GM21737 (cell line): ENCODE measurements at regions not wholly inside any gene's neighbourhood (a gene's known extent, or its start where the extent isn't known, plus 50 kb on each side); places are given as distances from the start of the nearest gene placed in this dataset.

Source experiments
- ATAC-seq: cut with Tn5 transposase; IDR thresholded peaks from one replicate; pipeline ENCODE4 v1.9.1; 2021; ENCODE audit warnings: mild to moderate bottlenecking, moderate library complexity; ENCODE audit not compliant: unreplicated experiment

GRCh38 chr2:219692521-219692920, 65.1 kb downstream of the SLC4A3 start:
- ATAC-seq, result no peak

- ATAC-seq, result no peak
Measured at GRCh38 chr2:219695145-219695709, 67.8 kb downstream of the SLC4A3 start.

DNA sequence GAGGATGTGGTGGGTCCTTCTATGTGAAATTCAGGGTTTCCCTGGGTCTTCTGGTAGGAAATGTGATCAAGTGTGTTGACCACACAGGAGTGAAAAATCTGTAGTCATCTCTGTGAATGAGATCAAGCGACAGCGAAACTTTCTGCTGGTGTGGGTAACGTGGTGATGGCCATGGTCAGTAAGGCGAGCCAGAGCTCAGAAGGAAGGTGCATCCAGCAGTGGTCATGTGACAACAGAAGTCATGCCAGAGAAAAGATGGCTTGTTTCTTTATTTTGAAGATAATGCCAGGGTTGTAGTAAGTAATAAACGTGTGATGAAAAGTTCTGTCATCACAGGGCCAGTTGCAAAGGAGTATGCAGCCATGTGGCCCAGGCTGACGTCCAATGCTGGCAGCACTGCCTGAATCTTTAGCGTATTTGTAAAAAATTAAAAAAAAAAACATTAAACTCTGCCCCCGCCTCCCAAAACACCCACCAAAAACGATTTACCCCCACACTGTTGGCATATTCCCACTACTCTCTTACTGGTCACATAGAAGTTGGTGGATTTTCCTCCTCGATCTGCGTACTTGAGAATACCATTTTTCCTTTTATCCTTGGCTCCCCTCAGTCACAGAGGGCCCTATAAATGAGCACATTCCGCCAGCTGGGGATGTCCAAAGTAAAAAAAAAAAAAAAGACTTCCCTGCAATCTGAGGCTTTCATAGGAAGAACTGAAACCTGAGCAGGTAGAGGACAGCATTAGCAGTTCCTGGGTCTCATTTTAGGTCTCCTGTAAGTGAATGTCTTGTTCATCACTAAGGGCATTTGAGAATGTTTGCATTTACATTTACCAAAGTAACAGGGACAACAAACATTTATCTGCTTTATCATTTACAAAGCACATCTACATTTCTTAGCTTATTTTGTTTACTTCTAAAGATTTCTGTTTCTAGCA, 70.6 kb downstream of the SLC4A3 start:
- ATAC-seq, result no peak

DNA sequence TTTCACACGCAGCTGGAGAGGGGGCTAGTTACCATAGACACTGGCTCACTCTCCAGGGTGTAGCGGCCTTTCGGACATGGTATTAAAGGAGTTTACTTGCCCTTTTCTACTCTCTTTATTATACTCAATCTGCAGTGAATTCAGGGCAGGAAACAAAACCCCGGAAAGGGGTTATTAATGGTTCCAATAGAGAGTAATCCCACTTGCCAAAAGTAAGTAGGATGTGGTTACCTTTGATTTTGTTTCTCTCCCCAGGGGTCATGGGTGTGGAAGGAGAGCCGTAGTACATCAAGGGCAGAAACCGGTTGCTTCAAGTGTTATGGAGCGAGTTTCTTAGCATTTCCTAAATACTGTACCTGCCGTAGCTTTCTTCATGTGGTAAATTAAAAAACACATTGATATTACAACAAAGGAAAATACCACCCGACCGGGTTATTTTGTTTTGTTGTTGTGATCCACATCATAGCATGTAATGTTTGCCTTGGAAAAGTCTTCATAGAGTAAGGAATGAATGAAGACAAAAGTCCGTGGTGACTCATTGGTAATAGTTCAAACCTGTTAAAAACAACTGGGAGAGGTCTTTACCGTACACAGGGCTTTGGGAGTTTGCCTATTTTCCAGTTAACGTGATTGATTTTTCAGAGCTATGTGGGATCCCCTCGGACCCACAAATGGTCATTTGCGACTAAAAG, 71.5 kb downstream of the SLC4A3 start:
- ATAC-seq, result no peak

- ATAC-seq, result no peak
Measured at GRCh38 chr2:219699440-219699821, 72.0 kb downstream of the SLC4A3 start.

DNA sequence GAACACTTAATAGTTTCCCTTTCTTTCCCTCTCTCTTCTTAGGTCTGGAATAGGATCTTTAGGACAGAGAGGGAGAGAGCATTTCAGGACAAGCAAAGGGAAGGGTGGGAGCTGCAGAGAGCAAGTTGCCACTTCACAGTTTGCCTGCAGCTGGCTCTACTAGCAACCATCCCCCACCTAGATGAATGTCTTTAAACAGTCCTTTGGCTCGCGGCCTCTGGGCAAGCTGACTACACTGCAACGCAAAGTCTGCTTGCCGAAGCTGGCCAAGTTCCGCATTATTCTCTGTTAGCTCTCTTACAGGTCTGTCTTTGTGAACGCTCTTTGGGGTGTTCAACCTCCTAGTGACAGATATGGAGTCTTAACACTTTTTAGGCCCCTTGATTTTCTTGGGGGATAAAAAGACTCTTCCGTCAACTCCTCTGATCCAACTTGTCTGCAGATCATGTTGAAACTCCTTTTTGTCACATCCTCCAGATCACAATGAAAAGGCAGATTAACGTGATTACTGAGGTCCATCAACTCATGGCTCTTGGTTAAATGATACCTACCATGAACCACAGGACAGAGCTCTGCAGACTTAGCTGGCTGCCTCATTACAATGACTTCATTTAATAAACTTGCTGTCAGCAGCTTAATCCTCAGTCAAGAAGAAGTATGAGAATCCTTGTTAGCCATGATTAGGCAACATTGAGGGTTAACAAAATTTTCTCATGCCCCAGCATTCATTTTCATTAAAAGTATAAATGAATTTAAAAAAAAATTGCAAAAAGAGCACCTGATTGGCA, 74.6 kb downstream of the SLC4A3 start:
- no peak for ATAC-seq

- no peak for ATAC-seq
Measured at GRCh38 chr2:219702796-219703545, 75.5 kb downstream of the SLC4A3 start.

DNA sequence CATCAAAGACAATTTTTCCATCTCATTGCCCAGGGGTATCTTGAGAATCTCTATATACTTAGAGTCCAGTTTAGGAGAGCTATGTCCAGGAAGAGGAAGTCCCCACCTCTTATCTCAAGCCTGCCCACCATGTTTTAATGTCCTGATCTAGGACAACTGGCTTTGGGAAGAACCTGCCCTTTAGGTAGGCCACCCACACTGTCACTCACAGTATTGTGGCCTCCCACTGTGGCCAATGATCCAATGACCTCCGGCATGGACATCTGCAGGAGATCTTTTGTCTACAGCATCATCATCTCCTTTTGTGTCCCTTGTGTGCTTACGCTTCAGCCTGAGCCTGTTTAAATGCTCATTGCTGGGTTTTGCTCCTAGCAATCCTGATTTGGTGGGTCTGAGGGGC, 77.4 kb downstream of the SLC4A3 start:
- ATAC-seq, result no peak

DNA sequence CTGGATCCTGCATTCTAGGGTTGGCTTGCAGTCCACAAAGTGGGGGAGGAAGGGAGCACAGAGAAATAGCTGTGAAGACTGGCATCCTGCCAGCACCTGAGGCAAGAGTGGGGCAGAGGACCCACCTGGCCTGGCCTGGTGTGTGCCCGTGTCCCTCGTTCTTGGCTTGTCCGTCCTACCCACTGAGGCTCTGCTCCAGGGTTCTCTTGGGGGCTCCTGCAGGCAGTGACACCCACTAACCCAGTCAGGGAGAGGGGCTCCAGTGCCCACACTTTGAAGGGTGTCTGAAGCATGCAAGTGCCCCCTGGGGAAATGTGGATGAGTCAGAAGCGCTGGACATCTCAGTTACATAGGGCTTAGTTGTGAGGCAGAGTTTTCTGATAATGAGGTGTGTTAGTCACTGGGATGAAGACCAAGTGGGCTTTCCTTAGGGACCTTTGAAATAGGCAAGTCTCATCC, 79.4 kb downstream of the SLC4A3 start:
- ATAC-seq, result no peak

- no peak for ATAC-seq
Measured at GRCh38 chr2:219707496-219708285, 80.3 kb downstream of the SLC4A3 start.

DNA sequence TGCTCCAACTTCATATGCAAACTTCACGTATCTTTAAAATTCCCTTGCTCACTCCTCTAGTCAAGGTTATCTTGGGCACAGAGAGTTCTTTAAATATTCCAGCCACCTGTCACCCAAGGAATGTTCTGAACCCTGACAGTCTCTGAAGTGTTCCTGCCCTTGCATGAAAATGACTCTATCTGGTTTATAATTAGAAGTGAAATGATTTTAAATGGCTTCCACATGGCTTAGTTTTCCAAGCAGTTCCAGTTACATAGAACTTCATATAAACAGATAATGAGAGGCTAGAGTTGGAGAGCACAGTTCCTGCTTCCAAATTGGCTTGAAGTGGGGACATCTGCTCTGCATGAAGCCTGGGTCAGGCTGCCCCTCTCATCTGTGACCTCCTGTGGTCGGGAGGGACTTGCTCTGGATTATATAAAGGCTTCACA, 81.9 kb downstream of the SLC4A3 start:
- no peak for ATAC-seq

GRCh38 chr2:219713110-219713509, 85.7 kb downstream of the SLC4A3 start:
- no peak for ATAC-seq

- ATAC-seq, result no peak
Measured at GRCh38 chr2:219714681-219715400, 87.4 kb downstream of the SLC4A3 start.

- ATAC-seq, result no peak
Measured at GRCh38 chr2:219718066-219718465, 90.6 kb downstream of the SLC4A3 start.

DNA sequence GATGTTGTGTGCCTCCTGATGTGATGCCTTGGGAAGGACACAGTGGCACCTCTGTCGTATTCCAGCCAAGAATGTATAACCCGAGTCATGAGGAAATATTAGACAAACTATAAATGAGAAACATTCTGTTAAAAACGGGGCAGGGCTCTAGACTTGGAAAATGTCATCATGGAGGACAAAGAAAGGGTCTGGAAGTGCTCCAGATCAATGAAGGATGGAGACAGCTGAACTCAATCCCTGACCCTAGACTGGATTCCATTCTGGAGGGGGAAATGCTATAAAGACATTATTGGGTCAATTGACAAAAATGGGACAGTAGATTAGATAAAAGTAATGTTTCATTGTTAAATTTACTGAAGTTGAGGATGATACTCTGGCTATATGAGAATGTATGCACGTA, 92.1 kb downstream of the SLC4A3 start:
- no peak for ATAC-seq

- no peak for ATAC-seq
Measured at GRCh38 chr2:219720956-219721355, 93.5 kb downstream of the SLC4A3 start.

GRCh38 chr2:219722276-219722879, 94.9 kb downstream of the SLC4A3 start:
- ATAC-seq, result no peak

DNA sequence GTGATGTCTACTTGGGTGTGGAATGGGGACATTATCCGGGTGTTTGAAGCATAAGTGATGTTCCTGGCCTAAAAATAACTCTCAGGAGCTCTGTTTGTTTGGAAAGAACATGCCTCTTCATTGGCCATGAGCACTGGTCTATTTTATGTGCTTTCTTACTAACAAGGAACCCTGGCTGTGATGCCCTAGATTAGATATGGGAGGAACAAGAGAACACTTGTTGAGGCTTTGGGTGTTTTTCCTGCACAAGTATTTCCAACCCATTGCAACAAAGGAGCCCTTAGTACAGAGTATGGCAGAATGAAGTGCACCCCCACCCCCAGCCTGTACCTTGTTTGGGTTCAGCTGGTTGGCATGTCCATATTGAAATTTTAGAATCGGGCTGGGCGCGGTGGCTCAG, 95.9 kb downstream of the SLC4A3 start:
- ATAC-seq, result no peak
